ENCODE measurements at regions not wholly inside any gene's neighbourhood (a gene's known extent, or its start where the extent isn't known, plus 50 kb on each side); places are given as distances from the start of the nearest gene placed in this dataset.

DNA sequence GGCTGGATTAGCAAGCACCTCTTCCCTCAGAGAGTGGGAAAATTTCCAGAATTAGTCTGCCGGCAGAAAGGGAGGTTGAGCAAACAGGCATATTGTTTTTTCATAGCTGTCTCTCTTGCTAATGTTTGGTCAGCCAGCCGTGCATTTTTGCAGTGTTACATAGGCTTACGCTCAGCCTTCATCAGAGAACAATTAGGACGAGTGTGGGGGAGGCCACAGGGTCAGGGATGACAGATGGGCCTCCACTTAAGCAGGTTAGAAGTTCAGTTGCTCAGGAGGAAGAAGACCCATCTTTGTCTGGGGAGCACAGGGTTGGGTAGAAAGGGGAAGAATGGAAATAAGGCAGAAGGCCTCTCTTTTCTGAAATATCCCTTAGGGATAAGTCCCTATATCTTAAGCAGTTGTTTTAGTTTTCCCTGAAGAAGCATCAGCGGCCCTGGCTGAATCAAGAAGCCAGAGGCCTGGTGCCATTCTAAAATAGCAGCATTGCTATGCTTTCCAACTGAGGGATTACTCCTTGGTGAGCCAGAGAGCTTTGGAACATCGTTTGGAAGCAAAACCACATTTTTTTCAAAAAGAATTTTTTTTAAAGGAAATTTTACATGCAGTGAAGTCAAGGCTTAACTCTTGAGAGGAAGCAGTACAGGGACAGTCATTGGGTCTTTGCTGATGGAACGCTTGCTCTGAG lies 118.8 kb downstream of the SMIM20 start:
- Histone ChIP-seq H3K36me3 (no peaks in the 10 kb centered on the region), H3K4me3 (no peak overlapping the region), H3K9me3 (no peaks in the 10 kb centered on the region), H3K4me1 (peaks cover 21% of the 10 kb centered on the region), H3K27me3 (no peaks in the 10 kb centered on the region), H3K27ac (peak overlapping the region; percentile 51)
- intact Hi-C loops (cut with DNase I) = loop anchor here (1.0 kb wide), 1 partner anchor 289 kb away; the partner anchor contains the start of gene RBPJ
- DNase-seq (ENCODE audit: extremely low spot score in 2 of 2) = no peak
- TF ChIP-seq POLR2AphosphoS5 (IDR thresholded peaks at IDR 0.05; ENCODE audit: insufficient read depth in 1 of 2, low read depth in 1 of 2) (no peak), POLR2A (IDR thresholded peaks at IDR 0.05) (no peak), CTCF (IDR thresholded peaks at IDR 0.05) (no peak)

- Histone ChIP-seq H3K4me3 (no peak overlapping the region), H3K27me3 (no peaks in the 10 kb centered on the region), H3K27ac (peak overlapping the region; percentile 51), H3K9me3 (no peaks in the 10 kb centered on the region), H3K36me3 (no peaks in the 10 kb centered on the region), H3K4me1 (peaks cover 21% of the 10 kb centered on the region)
- TF ChIP-seq POLR2A (IDR thresholded peaks at IDR 0.05) (no peak), CTCF (IDR thresholded peaks at IDR 0.05) (no peak), POLR2AphosphoS5 (IDR thresholded peaks at IDR 0.05; ENCODE audit: insufficient read depth in 1 of 2, low read depth in 1 of 2) (no peak)
- DNase-seq (ENCODE audit: extremely low spot score in 2 of 2) = no peak
- intact Hi-C loops (cut with DNase I) = loop anchor here (1.0 kb wide), 1 partner anchor 288 kb away; the partner anchor contains the start of gene RBPJ
These were observed 119.4 kb downstream of the SMIM20 start for GRCh38 chr4:26033389-26033788.

DNA sequence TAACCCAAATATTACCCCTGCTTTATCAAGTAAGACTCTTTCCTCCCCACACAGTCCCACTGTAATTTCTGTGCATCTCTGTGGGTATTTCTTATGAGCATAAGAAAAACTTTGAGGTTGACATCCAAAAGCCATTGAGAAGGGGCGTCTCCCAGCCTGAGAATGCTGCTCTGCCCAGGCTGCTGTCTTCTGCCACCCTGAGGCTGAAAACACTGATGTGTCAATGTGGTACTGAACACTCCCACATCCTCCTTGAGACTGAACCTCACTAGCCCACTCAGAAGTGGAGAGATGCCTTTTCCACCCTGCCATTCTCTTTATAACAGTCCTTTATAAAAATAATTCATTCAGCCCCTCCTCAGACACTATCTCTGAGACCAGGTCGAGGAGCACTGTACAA lies 120.8 kb downstream of the SMIM20 start:
- no peaks in the 10 kb centered on the region for H3K27me3 ChIP-seq
- no peaks in the 10 kb centered on the region for H3K9me3 ChIP-seq
- H3K27ac ChIP-seq = no peak overlapping the region
- H3K4me3 ChIP-seq = no peak overlapping the region
- DNase-seq (ENCODE audit: extremely low spot score in 2 of 2) = no peak
- H3K4me1 ChIP-seq = peaks cover 15% of the 10 kb centered on the region
- H3K36me3 ChIP-seq = no peaks in the 10 kb centered on the region
- intact Hi-C loops (cut with DNase I) = no loop called here
- TF ChIP-seq CTCF (IDR thresholded peaks at IDR 0.05) = no peak
- no peak for TF ChIP-seq POLR2AphosphoS5 (IDR thresholded peaks at IDR 0.05; ENCODE audit: insufficient read depth in 1 of 2, low read depth in 1 of 2)
- TF ChIP-seq POLR2A (IDR thresholded peaks at IDR 0.05) = no peak

GRCh38 chr4:26035921-26036320 lies 121.9 kb downstream of the SMIM20 start:
- no peaks in the 10 kb centered on the region for H3K36me3 ChIP-seq
- no peak overlapping the region for H3K4me3 ChIP-seq
- no peak for DNase-seq (ENCODE audit: extremely low spot score in 2 of 2)
- no peaks in the 10 kb centered on the region for H3K27me3 ChIP-seq
- intact Hi-C loops (cut with DNase I) = no loop called here
- TF ChIP-seq POLR2AphosphoS5 (IDR thresholded peaks at IDR 0.05; ENCODE audit: insufficient read depth in 1 of 2, low read depth in 1 of 2) (no peak), POLR2A (IDR thresholded peaks at IDR 0.05) (no peak), CTCF (IDR thresholded peaks at IDR 0.05) (no peak)
- H3K4me1 ChIP-seq = peaks cover 25% of the 10 kb centered on the region
- H3K27ac ChIP-seq = no peak overlapping the region
- no peaks in the 10 kb centered on the region for H3K9me3 ChIP-seq

GRCh38 chr4:26039639-26040359 lies 125.8 kb downstream of the SMIM20 start:
- peak overlapping the region; percentile 73 for H3K27ac ChIP-seq
- no peaks in the 10 kb centered on the region for H3K36me3 ChIP-seq
- H3K4me1 ChIP-seq = peaks cover 12% of the 10 kb centered on the region
- H3K27me3 ChIP-seq = no peaks in the 10 kb centered on the region
- H3K9me3 ChIP-seq = no peaks in the 10 kb centered on the region
- DNase-seq (ENCODE audit: extremely low spot score in 2 of 2) = no peak
- TF ChIP-seq CTCF (IDR thresholded peaks at IDR 0.05) (no peak), POLR2AphosphoS5 (IDR thresholded peaks at IDR 0.05; ENCODE audit: insufficient read depth in 1 of 2, low read depth in 1 of 2) (peak in 1 of 2 donors; percentile 19), POLR2A (IDR thresholded peaks at IDR 0.05) (no peak)
- intact Hi-C loops (cut with DNase I) = no loop called here
- no peak overlapping the region for H3K4me3 ChIP-seq

Data from vagina (tissue), 2 donors.